ENCODE measurements at regions not wholly inside any gene's neighbourhood (a gene's known extent, or its start where the extent isn't known, plus 50 kb on each side); places are given as distances from the start of the nearest gene placed in this dataset.
A peak's percentile ranks its signal among the peaks of the same experiment; 100 is the strongest.

DNA sequence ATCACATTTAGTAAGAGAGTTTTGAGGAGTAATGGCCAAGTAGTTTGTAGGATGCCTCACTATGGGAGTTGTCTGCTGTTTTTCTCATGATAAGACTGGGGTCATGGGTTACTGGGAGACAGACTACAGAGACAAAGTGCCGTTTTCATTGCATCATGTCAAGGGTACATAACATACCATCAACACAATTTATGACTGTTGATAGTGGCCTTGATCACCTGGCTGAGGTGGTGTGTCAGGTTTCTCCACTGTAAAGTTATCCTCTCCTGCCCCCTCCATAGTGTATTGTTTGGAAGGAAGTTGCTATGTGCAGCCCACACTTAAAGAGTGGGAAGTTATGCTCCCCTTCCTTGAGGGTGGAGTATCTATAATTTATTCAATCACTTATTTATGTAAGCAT is 263.5 kb upstream of the POU3F1 start (continued):
- TF ChIP-seq, protein P1, sequence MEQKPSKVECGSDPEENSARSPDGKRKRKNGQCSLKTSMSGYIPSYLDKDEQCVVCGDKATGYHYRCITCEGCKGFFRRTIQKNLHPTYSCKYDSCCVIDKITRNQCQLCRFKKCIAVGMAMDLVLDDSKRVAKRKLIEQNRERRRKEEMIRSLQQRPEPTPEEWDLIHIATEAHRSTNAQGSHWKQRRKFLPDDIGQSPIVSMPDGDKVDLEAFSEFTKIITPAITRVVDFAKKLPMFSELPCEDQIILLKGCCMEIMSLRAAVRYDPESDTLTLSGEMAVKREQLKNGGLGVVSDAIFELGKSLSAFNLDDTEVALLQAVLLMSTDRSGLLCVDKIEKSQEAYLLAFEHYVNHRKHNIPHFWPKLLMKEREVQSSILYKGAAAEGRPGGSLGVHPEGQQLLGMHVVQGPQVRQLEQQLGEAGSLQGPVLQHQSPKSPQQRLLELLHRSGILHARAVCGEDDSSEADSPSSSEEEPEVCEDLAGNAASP (IDR thresholded peaks at IDR 0.05), result no peak
- TF ChIP-seq TFAM (CRISPR knock-in tag; conservative IDR thresholded peaks at IDR 0.05) (no peak), CSDE1 (IDR thresholded peaks at IDR 0.05) (no peak), ZNF224 (CRISPR knock-in tag; IDR thresholded peaks at IDR 0.05) (no peak), NRF1 (conservative IDR thresholded peaks at IDR 0.05 in 1 of 2, IDR thresholded peaks at IDR 0.05 in 1 of 2) (no peak), IRF1 (CRISPR knock-in tag; IDR thresholded peaks at IDR 0.05; ENCODE audit: borderline replicate concordance) (no peak), ZNF695 (CRISPR knock-in tag; IDR thresholded peaks at IDR 0.05) (no peak), PHF21A (IDR thresholded peaks at IDR 0.05; ENCODE audit: borderline replicate concordance, low read depth) (no peak), MTF1 (CRISPR knock-in tag; IDR thresholded peaks at IDR 0.05; ENCODE audit: borderline replicate concordance) (no peak), MECOM (CRISPR knock-in tag; IDR thresholded peaks at IDR 0.05) (peak; percentile 46; the same call in 1 of the 2 replicates), ZNF436 (CRISPR knock-in tag; IDR thresholded peaks at IDR 0.05) (no peak), YBX1 (IDR thresholded peaks at IDR 0.05) (no peak), ZNF785 (CRISPR knock-in tag; IDR thresholded peaks at IDR 0.05) (no peak), MEF2D (tag; conservative IDR thresholded peaks at IDR 0.05; ENCODE audit: low read depth) (no peak), HSF4 (CRISPR knock-in tag; IDR thresholded peaks at IDR 0.05; ENCODE audit: borderline replicate concordance) (no peak), TCF7 (IDR thresholded peaks at IDR 0.05; ENCODE audit: borderline replicate concordance) (no peak)
- TF ChIP-seq, protein P2, sequence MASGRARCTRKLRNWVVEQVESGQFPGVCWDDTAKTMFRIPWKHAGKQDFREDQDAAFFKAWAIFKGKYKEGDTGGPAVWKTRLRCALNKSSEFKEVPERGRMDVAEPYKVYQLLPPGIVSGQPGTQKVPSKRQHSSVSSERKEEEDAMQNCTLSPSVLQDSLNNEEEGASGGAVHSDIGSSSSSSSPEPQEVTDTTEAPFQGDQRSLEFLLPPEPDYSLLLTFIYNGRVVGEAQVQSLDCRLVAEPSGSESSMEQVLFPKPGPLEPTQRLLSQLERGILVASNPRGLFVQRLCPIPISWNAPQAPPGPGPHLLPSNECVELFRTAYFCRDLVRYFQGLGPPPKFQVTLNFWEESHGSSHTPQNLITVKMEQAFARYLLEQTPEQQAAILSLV (tag; IDR thresholded peaks at IDR 0.05), result no peak
- TF ChIP-seq, protein P3, sequence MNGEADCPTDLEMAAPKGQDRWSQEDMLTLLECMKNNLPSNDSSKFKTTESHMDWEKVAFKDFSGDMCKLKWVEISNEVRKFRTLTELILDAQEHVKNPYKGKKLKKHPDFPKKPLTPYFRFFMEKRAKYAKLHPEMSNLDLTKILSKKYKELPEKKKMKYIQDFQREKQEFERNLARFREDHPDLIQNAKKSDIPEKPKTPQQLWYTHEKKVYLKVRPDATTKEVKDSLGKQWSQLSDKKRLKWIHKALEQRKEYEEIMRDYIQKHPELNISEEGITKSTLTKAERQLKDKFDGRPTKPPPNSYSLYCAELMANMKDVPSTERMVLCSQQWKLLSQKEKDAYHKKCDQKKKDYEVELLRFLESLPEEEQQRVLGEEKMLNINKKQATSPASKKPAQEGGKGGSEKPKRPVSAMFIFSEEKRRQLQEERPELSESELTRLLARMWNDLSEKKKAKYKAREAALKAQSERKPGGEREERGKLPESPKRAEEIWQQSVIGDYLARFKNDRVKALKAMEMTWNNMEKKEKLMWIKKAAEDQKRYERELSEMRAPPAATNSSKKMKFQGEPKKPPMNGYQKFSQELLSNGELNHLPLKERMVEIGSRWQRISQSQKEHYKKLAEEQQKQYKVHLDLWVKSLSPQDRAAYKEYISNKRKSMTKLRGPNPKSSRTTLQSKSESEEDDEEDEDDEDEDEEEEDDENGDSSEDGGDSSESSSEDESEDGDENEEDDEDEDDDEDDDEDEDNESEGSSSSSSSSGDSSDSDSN (IDR thresholded peaks at IDR 0.05; ENCODE audit: borderline replicate concordance in 1 of 2, low read depth in 2 of 2, low read length in 2 of 2), result no peak
- TF ChIP-seq, protein P4, sequence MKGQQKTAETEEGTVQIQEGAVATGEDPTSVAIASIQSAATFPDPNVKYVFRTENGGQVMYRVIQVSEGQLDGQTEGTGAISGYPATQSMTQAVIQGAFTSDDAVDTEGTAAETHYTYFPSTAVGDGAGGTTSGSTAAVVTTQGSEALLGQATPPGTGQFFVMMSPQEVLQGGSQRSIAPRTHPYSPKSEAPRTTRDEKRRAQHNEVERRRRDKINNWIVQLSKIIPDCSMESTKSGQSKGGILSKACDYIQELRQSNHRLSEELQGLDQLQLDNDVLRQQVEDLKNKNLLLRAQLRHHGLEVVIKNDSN (CRISPR knock-in tag; IDR thresholded peaks at IDR 0.05), result no peak

Measured in K562 (cell line).